ENCODE measurements at regions not wholly inside any gene's neighbourhood (a gene's known extent, or its start where the extent isn't known, plus 50 kb on each side); places are given as distances from the start of the nearest gene placed in this dataset.

DNA sequence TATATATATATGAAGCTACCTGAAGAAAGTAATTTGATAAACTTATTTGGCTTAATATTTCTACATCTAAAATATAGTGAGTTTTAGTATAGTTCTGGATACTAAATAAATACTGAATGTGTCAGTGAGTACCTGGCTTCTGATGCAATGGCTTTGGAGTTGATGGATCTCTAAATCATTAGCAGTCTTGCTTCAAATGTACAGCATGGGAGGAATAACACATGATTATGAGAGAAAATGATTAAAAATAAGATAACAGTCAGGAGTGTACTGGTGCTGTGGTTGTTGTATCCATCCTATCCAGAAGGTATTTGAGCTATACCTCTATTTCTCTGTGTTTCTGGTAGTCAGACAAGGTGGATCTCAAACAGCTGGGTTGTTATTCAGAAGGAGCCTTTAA lies 641.3 kb downstream of the TRAM1L1 start:
- no peak overlapping the region for H3K27ac ChIP-seq
- TF ChIP-seq, protein P1, sequence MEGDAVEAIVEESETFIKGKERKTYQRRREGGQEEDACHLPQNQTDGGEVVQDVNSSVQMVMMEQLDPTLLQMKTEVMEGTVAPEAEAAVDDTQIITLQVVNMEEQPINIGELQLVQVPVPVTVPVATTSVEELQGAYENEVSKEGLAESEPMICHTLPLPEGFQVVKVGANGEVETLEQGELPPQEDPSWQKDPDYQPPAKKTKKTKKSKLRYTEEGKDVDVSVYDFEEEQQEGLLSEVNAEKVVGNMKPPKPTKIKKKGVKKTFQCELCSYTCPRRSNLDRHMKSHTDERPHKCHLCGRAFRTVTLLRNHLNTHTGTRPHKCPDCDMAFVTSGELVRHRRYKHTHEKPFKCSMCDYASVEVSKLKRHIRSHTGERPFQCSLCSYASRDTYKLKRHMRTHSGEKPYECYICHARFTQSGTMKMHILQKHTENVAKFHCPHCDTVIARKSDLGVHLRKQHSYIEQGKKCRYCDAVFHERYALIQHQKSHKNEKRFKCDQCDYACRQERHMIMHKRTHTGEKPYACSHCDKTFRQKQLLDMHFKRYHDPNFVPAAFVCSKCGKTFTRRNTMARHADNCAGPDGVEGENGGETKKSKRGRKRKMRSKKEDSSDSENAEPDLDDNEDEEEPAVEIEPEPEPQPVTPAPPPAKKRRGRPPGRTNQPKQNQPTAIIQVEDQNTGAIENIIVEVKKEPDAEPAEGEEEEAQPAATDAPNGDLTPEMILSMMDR (conservative IDR thresholded peaks at IDR 0.05) = no peak
- TF ChIP-seq ZFX (IDR thresholded peaks at IDR 0.05) = no peak

DNA sequence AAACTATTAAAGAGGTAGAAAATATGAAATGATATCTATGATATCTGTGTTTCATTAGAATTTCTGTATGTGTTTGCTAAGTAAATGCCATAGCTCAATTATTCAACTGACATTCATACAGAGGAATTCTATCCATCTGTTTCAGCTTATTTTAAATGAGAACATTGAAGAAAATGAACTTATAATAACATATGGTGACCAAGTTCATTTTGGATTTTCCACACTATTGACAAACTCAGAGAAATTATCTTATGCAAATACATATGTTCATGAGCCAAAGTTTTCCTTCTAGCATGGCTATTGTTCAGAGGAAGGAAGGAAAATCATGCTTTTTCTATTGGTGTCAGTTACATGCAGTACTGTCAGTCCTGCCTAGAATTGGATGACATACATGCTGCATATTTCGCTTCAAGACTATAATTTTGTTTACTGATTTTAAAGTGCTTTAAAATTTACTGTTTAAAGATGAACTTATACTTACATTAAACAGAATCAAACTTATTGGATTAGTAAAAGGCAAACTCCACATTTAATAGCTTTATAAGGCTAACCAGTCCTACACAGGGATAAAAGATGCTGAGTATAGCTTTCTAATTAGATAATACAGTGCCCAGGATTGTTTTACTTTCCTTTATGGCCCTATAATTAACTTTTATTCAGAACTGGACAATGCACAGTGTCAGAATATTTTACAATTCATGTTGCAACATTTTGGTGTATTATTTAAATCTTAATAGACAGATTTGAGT lies 646.2 kb downstream of the TRAM1L1 start:
- no peak overlapping the region for H3K27ac ChIP-seq
- TF ChIP-seq, protein P1 (conservative IDR thresholded peaks at IDR 0.05) = no peak
- no peak for TF ChIP-seq ZFX (IDR thresholded peaks at IDR 0.05)

DNA sequence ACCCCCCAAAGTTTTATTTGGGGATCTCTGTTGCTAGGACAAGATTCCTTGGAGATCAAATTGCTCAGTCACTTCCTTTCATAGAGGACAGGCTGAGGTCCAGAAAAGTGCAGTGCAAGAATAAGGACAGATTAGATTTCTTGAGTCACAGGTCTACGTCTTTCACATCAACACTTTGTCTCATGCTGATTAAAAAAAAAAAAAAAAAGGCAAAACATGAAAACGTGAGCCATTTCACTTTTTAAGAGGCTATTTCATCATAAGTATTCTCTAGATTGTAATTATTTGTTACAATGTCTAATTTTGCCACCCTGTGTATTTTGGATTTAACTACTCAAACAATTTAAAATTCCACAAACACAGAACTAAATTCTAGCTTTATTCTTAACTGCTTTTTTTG lies 647.0 kb downstream of the TRAM1L1 start:
- no peak for TF ChIP-seq ZFX (IDR thresholded peaks at IDR 0.05)
- TF ChIP-seq, protein P1 (conservative IDR thresholded peaks at IDR 0.05) = no peak
- no peak overlapping the region for H3K27ac ChIP-seq

DNA sequence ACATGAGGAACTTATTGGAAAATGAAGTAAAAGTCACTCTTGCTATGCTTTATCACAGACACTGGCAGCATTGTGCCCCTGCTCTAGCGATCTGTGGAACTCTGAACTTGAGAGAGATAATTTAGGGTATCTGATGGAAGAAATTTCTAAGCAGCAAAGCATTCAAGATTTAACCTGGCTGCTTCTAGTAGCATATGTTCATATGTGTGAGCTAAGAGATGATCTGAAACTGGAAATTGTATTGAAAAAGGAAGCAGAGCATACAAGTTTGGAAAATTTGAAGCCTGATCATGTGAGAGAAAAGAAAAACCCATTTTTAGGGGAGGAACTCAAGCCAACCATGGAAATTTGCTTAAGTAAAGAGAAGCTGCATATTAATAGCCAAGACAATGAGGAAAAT lies 657.7 kb downstream of the TRAM1L1 start:
- TF ChIP-seq ZFX (IDR thresholded peaks at IDR 0.05) = no peak
- TF ChIP-seq, protein P1 (conservative IDR thresholded peaks at IDR 0.05) = no peak
- no peak overlapping the region for H3K27ac ChIP-seq

DNA sequence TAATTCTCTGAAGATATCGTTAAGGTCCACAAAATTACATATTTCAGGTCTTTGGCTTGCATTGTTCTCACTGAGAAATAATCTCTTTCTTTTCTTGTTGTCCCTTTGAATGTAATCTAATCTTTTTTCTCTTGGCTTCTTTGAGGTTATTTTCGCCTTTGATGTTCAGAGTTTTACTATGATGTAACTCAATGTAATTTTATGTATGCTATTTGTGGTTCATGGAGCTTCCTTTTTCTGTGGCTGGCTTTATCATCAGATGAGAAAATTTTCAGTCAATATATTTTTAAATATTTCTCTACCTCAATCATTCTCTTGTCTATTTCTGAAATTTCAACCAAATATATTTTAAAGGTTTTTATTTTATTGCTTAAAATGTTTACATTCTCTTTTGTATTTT lies 672.2 kb downstream of the TRAM1L1 start:
- H3K27ac ChIP-seq = no peak overlapping the region
- TF ChIP-seq, protein P1 (conservative IDR thresholded peaks at IDR 0.05) = no peak
- TF ChIP-seq ZFX (IDR thresholded peaks at IDR 0.05) = no peak

DNA sequence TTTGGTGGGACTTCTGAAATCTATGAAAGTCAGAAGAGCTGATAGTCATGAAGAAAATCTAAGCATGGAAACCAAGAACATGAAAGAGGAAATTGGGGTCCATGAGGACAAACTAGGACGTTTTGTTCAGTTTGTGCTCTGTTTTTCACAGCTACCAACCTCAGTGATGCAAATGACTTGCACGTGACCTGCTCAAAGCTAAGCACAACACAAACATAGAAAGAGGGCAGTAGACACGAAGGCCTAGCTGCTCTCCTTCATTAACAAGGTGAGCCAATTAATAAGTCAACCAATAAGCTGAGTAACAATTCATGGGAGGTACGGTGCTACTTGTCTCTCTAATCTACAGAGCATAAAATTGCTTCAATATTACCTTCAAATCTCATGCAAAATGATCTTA lies 684.1 kb downstream of the TRAM1L1 start:
- TF ChIP-seq, protein P1 (conservative IDR thresholded peaks at IDR 0.05) = no peak
- no peak for TF ChIP-seq ZFX (IDR thresholded peaks at IDR 0.05)
- no peak overlapping the region for H3K27ac ChIP-seq

DNA sequence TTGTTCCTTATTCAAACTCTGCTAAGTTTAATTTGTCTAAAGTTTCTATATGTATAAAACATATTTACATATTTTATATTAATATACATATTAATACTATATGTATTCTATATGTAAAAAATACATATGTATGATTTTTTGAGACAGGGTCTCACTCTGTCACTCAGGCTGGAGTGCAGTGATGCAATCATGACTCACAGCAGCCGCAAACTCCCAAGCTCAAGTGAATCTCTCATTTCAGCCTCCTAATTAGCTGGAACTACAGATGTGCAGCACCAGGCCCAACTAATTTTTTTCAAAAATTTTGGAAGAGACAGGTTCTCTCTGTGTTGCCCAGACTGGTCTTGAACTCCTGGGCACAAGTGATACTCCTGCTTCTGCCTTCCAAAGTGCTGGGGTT lies 684.9 kb downstream of the TRAM1L1 start:
- TF ChIP-seq, protein P1 (conservative IDR thresholded peaks at IDR 0.05) = no peak
- no peak for TF ChIP-seq ZFX (IDR thresholded peaks at IDR 0.05)
- H3K27ac ChIP-seq = no peak overlapping the region

All from C4-2B (cell line).